Endothelial cell of umbilical vein (primary cell): ENCODE measurements at regions not wholly inside any gene's neighbourhood (a gene's known extent, or its start where the extent isn't known, plus 50 kb on each side); places are given as distances from the start of the nearest gene placed in this dataset.

Experiments
- BruUV-seq: library from RNA; stranded (reverse); fragments of 400-500 nt; replicated peaks from 2 replicates; lab custom pipeline; 2021; lab: Mats Ljungman, UMichigan
- CTCF ChIA-PET: fragments of 300-600, 350-600 bp; sonication (Branson Sonifier 250); formaldehyde crosslinking; loops from one replicate; lab custom pipeline; 2021; ENCODE audit warnings: antibody characterized with exemption, inconsistent platforms; lab: Charles Lee
- POLR2A ChIA-PET: fragments of 300-600, 350-600 bp; sonication (Branson Sonifier 250); formaldehyde crosslinking; loops from one replicate; lab custom pipeline; 2021; ENCODE audit warnings: antibody characterized with exemption, inconsistent platforms; lab: Charles Lee
- DNase-seq: peaks from one replicate; pipeline ENCODE4 v3.0.0-alpha.2; 2011; ENCODE audit warnings: low read depth, low spot score
- FAIRE-seq: peaks from 2 replicates; lab custom pipeline; 2011; peaks lifted over from hg19 to GRCh38; lab: Jason Lieb, UNC
- H2AFZ ChIP-seq: 2 replicates; pipeline ENCODE4 v1.6.0; 2012; ENCODE audit warnings: low read depth, low read length, control low read depth, inconsistent platforms
- H3K27ac ChIP-seq: 2 replicates; pipeline ENCODE4 v1.5.1; 2011; ENCODE audit warnings: low read depth, mild to moderate bottlenecking, control low read depth, low read length, moderate library complexity; ENCODE audit not compliant: insufficient read depth
- H3K27me3 ChIP-seq, 2 experiments: 2 replicates each; pipeline versions ENCODE4 v1.6.0 to v1.6.1; 2011; ENCODE audit warnings: low read length in 2 of 2, mixed read lengths in 1 of 2; ENCODE audit not compliant: control insufficient read depth in 2 of 2, insufficient read depth in 2 of 2
- H3K36me3 ChIP-seq, 2 experiments: 2 replicates in 1 of 2; 3 replicates in 1 of 2; pipeline ENCODE4 v1.5.1; 2011; ENCODE audit warnings: low read length in 2 of 2, mild to moderate bottlenecking in 1 of 2, moderate library complexity in 1 of 2; ENCODE audit not compliant: control insufficient read depth in 2 of 2, insufficient read depth in 2 of 2; ENCODE audit errors: extremely low read depth in 1 of 2
- H3K4me1 ChIP-seq: 3 replicates; pipeline ENCODE4 v1.5.1; 2011; ENCODE audit warnings: mild to moderate bottlenecking, low read length; ENCODE audit not compliant: control insufficient read depth, insufficient read depth; ENCODE audit errors: extremely low read depth
- H3K4me2 ChIP-seq: 2 replicates; pipeline ENCODE4 v1.6.1; 2011; ENCODE audit warnings: low read length, control low read depth, mixed read lengths; ENCODE audit not compliant: insufficient read depth
- H3K4me3 ChIP-seq, 3 experiments: fragments of 200-600 bp in 1 of 3; sonication (generic), shearing (Covaris generic) in 1 of 3; replicated peaks in 1 of 3; 2 replicates each; pipeline ENCODE4 v1.5.1; 2011 to 2016; ENCODE audit warnings: control low read depth in 3 of 3, low read length in 3 of 3, mild to moderate bottlenecking in 2 of 3, inconsistent platforms in 1 of 3, low read depth in 1 of 3, moderate library complexity in 1 of 3; ENCODE audit not compliant: insufficient read depth in 1 of 3
- H3K79me2 ChIP-seq: 2 replicates; pipeline ENCODE4 v1.6.0; 2012; ENCODE audit warnings: low read length, inconsistent platforms; ENCODE audit not compliant: control insufficient read depth, insufficient read depth
- H3K9ac ChIP-seq: replicated peaks from 2 replicates; pipeline ENCODE3; 2011; ENCODE audit warnings: low read length, control low read depth; ENCODE audit not compliant: insufficient read depth; ENCODE audit errors: extremely low read depth
- H3K9me1 ChIP-seq: replicated peaks from 3 replicates; pipeline ENCODE4 v1.6.0; 2011; ENCODE audit warnings: mild to moderate bottlenecking, low read length; ENCODE audit not compliant: control insufficient read depth, insufficient read depth; ENCODE audit errors: extremely low read depth
- H3K9me3 ChIP-seq: replicated peaks from 2 replicates; pipeline ENCODE4 v1.5.1; 2012; ENCODE audit warnings: low read length, inconsistent platforms; ENCODE audit not compliant: control insufficient read depth, insufficient read depth
- H4K20me1 ChIP-seq: replicated peaks from 2 replicates; pipeline ENCODE3; 2011; ENCODE audit warnings: mild to moderate bottlenecking, low read length; ENCODE audit not compliant: control insufficient read depth, insufficient read depth; ENCODE audit errors: extremely low read depth
- EZH2 ChIP-seq: IDR thresholded peaks from 2 replicates; pipeline ENCODE4 v1.6.1; 2012; ENCODE audit warnings: borderline replicate concordance, low read depth, mild to moderate bottlenecking, moderate library complexity, low read length, inconsistent platforms; ENCODE audit not compliant: severe bottlenecking
- FOS ChIP-seq: IDR thresholded peaks from 2 replicates; pipeline ENCODE4 v1.6.1; 2011; ENCODE audit warnings: mild to moderate bottlenecking, low read length, moderate library complexity, borderline replicate concordance; ENCODE audit not compliant: insufficient read depth
- GATA2 ChIP-seq: IDR thresholded peaks from 2 replicates; pipeline ENCODE4 v1.7.0; 2011; ENCODE audit warnings: low read depth, mild to moderate bottlenecking, moderate library complexity, mixed read lengths, low read length; ENCODE audit not compliant: insufficient read length, insufficient read depth
- dilution Hi-C: fragments of 300-500 bp; cut with MboI; formaldehyde crosslinking; loops from one replicate; pipeline ENCODE4 v1.15.0; 2019; ENCODE audit warnings: low sequenced_read_pairs; ENCODE audit not compliant: extremely low pct_ligation_motif_present
- intact Hi-C: fragments of 100-400 bp; cut with micrococcal nuclease; formaldehyde crosslinking; loops from one replicate; pipeline ENCODE4 v1.10.0; 2022
- TF ChIP-seq, protein P1 (sequence below): IDR thresholded peaks from 2 replicates; pipeline ENCODE4 v1.6.1; 2011; ENCODE audit not compliant: insufficient read depth, insufficient read length
- TF ChIP-seq, protein P2 (sequence below), 2 donors: IDR thresholded peaks; 1 replicate in 1 of 2; 2 replicates in 1 of 2; pipeline ENCODE4 v1.5.1; 2011; ENCODE audit warnings: low read length in 2 of 2, mild to moderate bottlenecking in 2 of 2, moderate library complexity in 2 of 2, control low read depth in 1 of 2, inconsistent platforms in 1 of 2, low read depth in 1 of 2; ENCODE audit not compliant: insufficient read depth in 1 of 2; ENCODE audit errors: extremely low read depth in 1 of 2

DNA sequence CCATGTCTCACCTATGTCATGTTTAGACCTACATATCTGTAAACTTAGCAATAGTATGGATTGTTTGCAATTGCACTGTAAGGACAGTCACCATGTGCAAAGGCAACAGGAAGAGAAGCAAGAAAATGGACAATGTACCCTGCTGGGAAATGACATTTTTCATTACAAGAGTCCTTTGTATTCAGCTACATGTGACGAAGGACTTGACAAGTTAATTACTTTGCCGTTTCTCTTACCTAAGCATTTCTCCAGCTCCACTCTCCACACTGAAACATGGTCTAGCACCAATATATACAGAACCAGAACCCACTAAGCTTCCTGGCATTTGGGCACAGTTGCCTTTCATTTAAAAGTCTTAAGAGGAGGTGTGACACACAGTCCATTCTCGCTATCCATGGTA, 76.6 kb upstream of the PFKP start:
- H4K20me1 ChIP-seq, result no peaks in the 10 kb centered on the region
- TF ChIP-seq, protein P1, sequence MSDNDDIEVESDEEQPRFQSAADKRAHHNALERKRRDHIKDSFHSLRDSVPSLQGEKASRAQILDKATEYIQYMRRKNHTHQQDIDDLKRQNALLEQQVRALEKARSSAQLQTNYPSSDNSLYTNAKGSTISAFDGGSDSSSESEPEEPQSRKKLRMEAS, result no peak
- TF ChIP-seq FOS (no peak), GATA2 (no peak), EZH2 (no peak)
- TF ChIP-seq, protein P2, sequence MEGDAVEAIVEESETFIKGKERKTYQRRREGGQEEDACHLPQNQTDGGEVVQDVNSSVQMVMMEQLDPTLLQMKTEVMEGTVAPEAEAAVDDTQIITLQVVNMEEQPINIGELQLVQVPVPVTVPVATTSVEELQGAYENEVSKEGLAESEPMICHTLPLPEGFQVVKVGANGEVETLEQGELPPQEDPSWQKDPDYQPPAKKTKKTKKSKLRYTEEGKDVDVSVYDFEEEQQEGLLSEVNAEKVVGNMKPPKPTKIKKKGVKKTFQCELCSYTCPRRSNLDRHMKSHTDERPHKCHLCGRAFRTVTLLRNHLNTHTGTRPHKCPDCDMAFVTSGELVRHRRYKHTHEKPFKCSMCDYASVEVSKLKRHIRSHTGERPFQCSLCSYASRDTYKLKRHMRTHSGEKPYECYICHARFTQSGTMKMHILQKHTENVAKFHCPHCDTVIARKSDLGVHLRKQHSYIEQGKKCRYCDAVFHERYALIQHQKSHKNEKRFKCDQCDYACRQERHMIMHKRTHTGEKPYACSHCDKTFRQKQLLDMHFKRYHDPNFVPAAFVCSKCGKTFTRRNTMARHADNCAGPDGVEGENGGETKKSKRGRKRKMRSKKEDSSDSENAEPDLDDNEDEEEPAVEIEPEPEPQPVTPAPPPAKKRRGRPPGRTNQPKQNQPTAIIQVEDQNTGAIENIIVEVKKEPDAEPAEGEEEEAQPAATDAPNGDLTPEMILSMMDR (IDR thresholded peaks at IDR 0.05; ENCODE audit: extremely low read depth in 1 of 2, insufficient read depth in 1 of 2, low read depth in 1 of 2, low read length in 2 of 2), result no peak
- no peak overlapping the region for H3K27ac ChIP-seq
- dilution Hi-C loops, result no loop called here
- no peaks in the 10 kb centered on the region for H3K36me3 ChIP-seq
- H3K4me1 ChIP-seq, result peaks cover 6% of the 10 kb centered on the region
- no peak overlapping the region for H3K9ac ChIP-seq
- H2AFZ ChIP-seq, result no peak overlapping the region
- no peak for FAIRE-seq
- no TSS peak for BruUV-seq
- POLR2A ChIA-PET, result no interaction called here
- H3K27me3 ChIP-seq, result peaks cover 4 to 8% of the 10 kb centered on the region in 2 experiments
- no peak overlapping the region for H3K4me2 ChIP-seq
- H3K9me1 ChIP-seq, result no peaks in the 10 kb centered on the region
- H3K79me2 ChIP-seq, result no peaks in the 10 kb centered on the region
- DNase-seq, result no peak
- no peak overlapping the region for H3K4me3 ChIP-seq
- no peaks in the 10 kb centered on the region for H3K9me3 ChIP-seq
- intact Hi-C loops, result no loop called here
- CTCF ChIA-PET, result interaction anchor here (2.0 kb wide), 1 partner anchor 63 kb away, joined by 4 read pairs; no protein-coding TSS in a partner anchor
